ENCODE measurements at regions not wholly inside any gene's neighbourhood (a gene's known extent, or its start where the extent isn't known, plus 50 kb on each side); places are given as distances from the start of the nearest gene placed in this dataset.

DNA sequence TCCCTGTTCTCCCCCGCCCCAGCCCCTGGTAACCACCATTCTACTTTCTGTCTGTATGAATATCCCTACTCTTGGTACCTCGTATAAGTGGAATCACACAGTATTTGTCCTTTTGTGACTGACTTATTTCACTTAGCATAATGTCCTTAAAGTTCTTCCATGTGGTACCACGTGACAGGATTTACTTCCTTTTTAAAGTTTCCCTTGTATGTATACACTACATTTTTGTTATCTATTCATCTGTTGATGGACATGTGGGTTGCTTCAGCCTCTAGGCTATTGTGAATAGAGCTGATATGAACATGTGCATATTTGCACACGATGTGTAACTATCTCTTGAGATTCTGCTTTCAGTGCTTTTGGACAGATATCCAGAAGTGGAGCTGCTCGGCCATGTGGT lies 59.6 kb upstream of the GJB6 start:
- Histone ChIP-seq H3K9me3 (replicated peaks; ENCODE audit: insufficient read depth, low read length) (no peaks in the 10 kb centered on the region), H3K79me2 (ENCODE audit: low read length) (no peaks in the 10 kb centered on the region), H2AFZ (ENCODE audit: low read length) (no peak overlapping the region), H3K9ac (ENCODE audit: low read length) (no peak overlapping the region), H3K9me2 (replicated peaks; ENCODE audit: insufficient read depth, low read length) (no peaks in the 10 kb centered on the region), H3K4me1 (ENCODE audit: low read length) (peaks cover 6% of the 10 kb centered on the region), H3K27ac (ENCODE audit: low read length) (no peak overlapping the region; the same call in 1 of the 2 replicates), H3K4me3 (ENCODE audit: low read length) (no peak overlapping the region), H3F3A (ENCODE audit: insufficient read depth, low read length) (no peaks in the 10 kb centered on the region), H3K27me3 (replicated peaks; ENCODE audit: insufficient read depth, low read length) (no peaks in the 10 kb centered on the region), H3K4me2 (ENCODE audit: low read depth, low read length) (no peak overlapping the region), H4K20me1 (ENCODE audit: insufficient read depth, low read length) (no peaks in the 10 kb centered on the region), H3K36me3 (replicated peaks; ENCODE audit: insufficient read depth, low read length) (no peaks in the 10 kb centered on the region)
- no peak for DNase-seq
- TF ChIP-seq EZH2phosphoT487 (IDR thresholded peaks at IDR 0.05; ENCODE audit: low read length) (no peak), CTCF (IDR thresholded peaks at IDR 0.05; ENCODE audit: low read length) (no peak), EZH2 (optimal IDR thresholded peaks at IDR 0.05; ENCODE audit: low read depth, low read length) (no peak)

GRCh38 chr13:20291037-20291436 lies 58.9 kb upstream of the GJB6 start:
- no peaks in the 10 kb centered on the region for H3K27me3 ChIP-seq (replicated peaks; ENCODE audit: insufficient read depth, low read length)
- H3K9ac ChIP-seq (ENCODE audit: low read length) = no peak overlapping the region
- H3K4me3 ChIP-seq (ENCODE audit: low read length) = no peak overlapping the region
- H3K9me2 ChIP-seq (replicated peaks; ENCODE audit: insufficient read depth, low read length) = no peaks in the 10 kb centered on the region
- peaks cover 6% of the 10 kb centered on the region for H3K4me1 ChIP-seq (ENCODE audit: low read length)
- TF ChIP-seq CTCF (IDR thresholded peaks at IDR 0.05; ENCODE audit: low read length) (no peak), EZH2 (optimal IDR thresholded peaks at IDR 0.05; ENCODE audit: low read depth, low read length) (no peak), EZH2phosphoT487 (IDR thresholded peaks at IDR 0.05; ENCODE audit: low read length) (no peak)
- H3K4me2 ChIP-seq (ENCODE audit: low read depth, low read length) = no peak overlapping the region
- no peaks in the 10 kb centered on the region for H3K9me3 ChIP-seq (replicated peaks; ENCODE audit: insufficient read depth, low read length)
- no peaks in the 10 kb centered on the region for H3K36me3 ChIP-seq (replicated peaks; ENCODE audit: insufficient read depth, low read length)
- peak; percentile 53 for DNase-seq
- no peak overlapping the region for H2AFZ ChIP-seq (ENCODE audit: low read length)
- no peaks in the 10 kb centered on the region for H3F3A ChIP-seq (ENCODE audit: insufficient read depth, low read length)
- no peaks in the 10 kb centered on the region for H3K79me2 ChIP-seq (ENCODE audit: low read length)
- H3K27ac ChIP-seq (ENCODE audit: low read length) = no peak overlapping the region; the same call in 1 of the 2 replicates
- H4K20me1 ChIP-seq (ENCODE audit: insufficient read depth, low read length) = no peaks in the 10 kb centered on the region

- H3K9me2 ChIP-seq (replicated peaks; ENCODE audit: insufficient read depth, low read length) = no peaks in the 10 kb centered on the region
- no peaks in the 10 kb centered on the region for H3K79me2 ChIP-seq (ENCODE audit: low read length)
- no peak overlapping the region for H3K27ac ChIP-seq (ENCODE audit: low read length)
- no peak overlapping the region for H2AFZ ChIP-seq (ENCODE audit: low read length)
- no peak overlapping the region for H3K4me2 ChIP-seq (ENCODE audit: low read depth, low read length)
- peaks cover 6% of the 10 kb centered on the region for H3K4me1 ChIP-seq (ENCODE audit: low read length)
- H3K4me3 ChIP-seq (ENCODE audit: low read length) = no peak overlapping the region
- no peak overlapping the region for H3K9ac ChIP-seq (ENCODE audit: low read length)
- H3K27me3 ChIP-seq (replicated peaks; ENCODE audit: insufficient read depth, low read length) = no peaks in the 10 kb centered on the region
- no peaks in the 10 kb centered on the region for H3K36me3 ChIP-seq (replicated peaks; ENCODE audit: insufficient read depth, low read length)
- no peak for DNase-seq
- TF ChIP-seq CTCF (IDR thresholded peaks at IDR 0.05; ENCODE audit: low read length) (no peak), EZH2 (optimal IDR thresholded peaks at IDR 0.05; ENCODE audit: low read depth, low read length) (no peak), EZH2phosphoT487 (IDR thresholded peaks at IDR 0.05; ENCODE audit: low read length) (no peak)
- H3F3A ChIP-seq (ENCODE audit: insufficient read depth, low read length) = no peaks in the 10 kb centered on the region
- H3K9me3 ChIP-seq (replicated peaks; ENCODE audit: insufficient read depth, low read length) = no peaks in the 10 kb centered on the region
- no peaks in the 10 kb centered on the region for H4K20me1 ChIP-seq (ENCODE audit: insufficient read depth, low read length)
Measured at GRCh38 chr13:20288561-20288960, 56.4 kb upstream of the GJB6 start.
